ENCODE measurements at regions not wholly inside any gene's neighbourhood (a gene's known extent, or its start where the extent isn't known, plus 50 kb on each side); places are given as distances from the start of the nearest gene placed in this dataset.
A peak's percentile ranks its signal among the peaks of the same experiment; 100 is the strongest.

GRCh38 chr14:71551291-71551950 lies 380.8 kb upstream of the RGS6 start:
- H3K4me3 ChIP-seq, result no peak overlapping the region
- TF ChIP-seq CTCF (IDR thresholded peaks at IDR 0.05), result no peak
- TF ChIP-seq POLR2A (IDR thresholded peaks at IDR 0.05), result no peak
- intact Hi-C loops (cut with DNase I), result no loop called here

DNA sequence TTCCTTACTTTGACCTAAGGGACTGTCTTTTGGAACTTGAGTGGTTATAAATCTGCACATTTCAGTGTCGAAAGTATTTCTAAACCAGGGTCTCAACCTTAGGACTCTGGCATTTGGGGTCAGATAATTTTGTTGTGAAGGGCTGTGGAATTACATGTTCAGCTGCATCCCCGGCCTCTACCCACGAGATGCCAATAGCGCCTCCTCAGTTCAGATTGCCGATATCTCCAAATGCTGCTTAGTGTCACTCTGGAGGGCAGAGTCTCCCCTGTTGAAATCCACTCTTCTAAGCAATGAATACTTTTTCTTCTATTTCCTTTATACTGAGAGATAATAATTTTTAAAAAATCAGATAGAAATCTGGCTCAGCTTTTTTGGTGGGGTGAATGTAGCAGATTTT lies 379.4 kb upstream of the RGS6 start:
- TF ChIP-seq POLR2A (IDR thresholded peaks at IDR 0.05) (no peak), CTCF (IDR thresholded peaks at IDR 0.05) (no peak)
- no peaks in the 10 kb centered on the region for H3K9me3 ChIP-seq
- intact Hi-C loops (cut with DNase I), result no loop called here
- DNase-seq (no peak), ATAC-seq (no peak)
- no peaks in the 10 kb centered on the region for H3K36me3 ChIP-seq (replicated peaks in 1 of 2; ENCODE audit: insufficient read depth in 1 of 2, low read depth in 2 of 2)
- no peak overlapping the region for H3K27ac ChIP-seq
- WGBS, 2 donors, result 99% methylated on average over 5 of the region's 5 CpGs
- H3K4me1 ChIP-seq, result peaks cover 5% of the 10 kb centered on the region
- no peaks in the 10 kb centered on the region for H3K27me3 ChIP-seq
- H3K4me3 ChIP-seq, result no peak overlapping the region

More at GRCh38 chr14:71551291-71551950, 380.8 kb upstream of the RGS6 start:
- H3K36me3 ChIP-seq (replicated peaks in 1 of 2; ENCODE audit: insufficient read depth in 1 of 2, low read depth in 2 of 2), result no peaks in the 10 kb centered on the region
- DNase-seq (no peak), ATAC-seq (no peak)
- H3K4me1 ChIP-seq, result peaks cover 5% of the 10 kb centered on the region
- no peaks in the 10 kb centered on the region for H3K27me3 ChIP-seq
- no peaks in the 10 kb centered on the region for H3K9me3 ChIP-seq
- 92 to 96% methylated on average over 2 of the region's 2 CpGs for WGBS, 2 donors
- no peak overlapping the region for H3K27ac ChIP-seq

- H3K27me3 ChIP-seq, result no peaks in the 10 kb centered on the region
- no peak overlapping the region for H3K27ac ChIP-seq
- peaks cover 5% of the 10 kb centered on the region for H3K4me1 ChIP-seq
- DNase-seq (no peak), ATAC-seq (no peak)
- intact Hi-C loops (cut with DNase I), result no loop called here
- TF ChIP-seq CTCF (IDR thresholded peaks at IDR 0.05) (no peak), POLR2A (IDR thresholded peaks at IDR 0.05) (no peak)
- H3K9me3 ChIP-seq, result no peaks in the 10 kb centered on the region
- no peaks in the 10 kb centered on the region for H3K36me3 ChIP-seq (replicated peaks in 1 of 2; ENCODE audit: insufficient read depth in 1 of 2, low read depth in 2 of 2)
- WGBS, 2 donors, result 72 to 81% methylated on average over 3 of the region's 3 CpGs
- no peak overlapping the region for H3K4me3 ChIP-seq
These were observed 378.4 kb upstream of the RGS6 start for GRCh38 chr14:71553779-71554178.

- Histone ChIP-seq H3K27ac (no peak overlapping the region), H3K36me3 (replicated peaks in 1 of 2; ENCODE audit: insufficient read depth in 1 of 2, low read depth in 2 of 2) (no peaks in the 10 kb centered on the region), H3K4me3 (no peak overlapping the region), H3K9me3 (no peaks in the 10 kb centered on the region), H3K4me1 (peaks cover 5% of the 10 kb centered on the region), H3K27me3 (no peaks in the 10 kb centered on the region)
- DNase-seq, result no peak
- no peak for TF ChIP-seq CTCF (IDR thresholded peaks at IDR 0.05)
- no peak for TF ChIP-seq POLR2A (IDR thresholded peaks at IDR 0.05)
- ATAC-seq, result no peak
- intact Hi-C loops (cut with DNase I), result no loop called here
- WGBS, 2 donors, result 81% methylated on average over 2 of the region's 2 CpGs
These were observed 377.9 kb upstream of the RGS6 start for GRCh38 chr14:71554323-71554722.

GRCh38 chr14:71554959-71555612 lies 377.1 kb upstream of the RGS6 start:
- intact Hi-C loops (cut with DNase I), result no loop called here
- Histone ChIP-seq H3K36me3 (replicated peaks in 1 of 2; ENCODE audit: insufficient read depth in 1 of 2, low read depth in 2 of 2) (no peaks in the 10 kb centered on the region), H3K4me1 (peaks cover 5% of the 10 kb centered on the region), H3K27ac (peak overlapping the region in 3 of 4 donors; percentile 18 to 46 (median 27)), H3K9me3 (no peaks in the 10 kb centered on the region), H3K27me3 (no peaks in the 10 kb centered on the region), H3K4me3 (no peak overlapping the region)
- ATAC-seq (no peak), DNase-seq (no peak)
- TF ChIP-seq POLR2A (IDR thresholded peaks at IDR 0.05), result no peak
- no peak for TF ChIP-seq CTCF (IDR thresholded peaks at IDR 0.05)
- 86 to 93% methylated on average over 2 of the region's 2 CpGs for WGBS, 2 donors

Data from body of pancreas (tissue), 4 donors.